ENCODE measurements at regions not wholly inside any gene's neighbourhood (a gene's known extent, or its start where the extent isn't known, plus 50 kb on each side); places are given as distances from the start of the nearest gene placed in this dataset.

- intact Hi-C loops (cut with DNase I; ENCODE audit: low total_unique reads): no loop called here
- H3K4me3 ChIP-seq: no peak overlapping the region
- TF ChIP-seq CTCF (IDR thresholded peaks at IDR 0.05): no peak
- no peaks in the 10 kb centered on the region for H3K4me1 ChIP-seq
- H3K36me3 ChIP-seq: no peaks in the 10 kb centered on the region
- H3K27ac ChIP-seq: no peak overlapping the region
- no peaks in the 10 kb centered on the region for H3K27me3 ChIP-seq
- no peaks in the 10 kb centered on the region for H3K9me3 ChIP-seq
- no peak for DNase-seq
These were observed 119.1 kb upstream of the BMP5 start for GRCh38 chr6:55994531-55994930.

GRCh38 chr6:55993418-55993817, 118.0 kb upstream of the BMP5 start:
- no peak for DNase-seq
- no peaks in the 10 kb centered on the region for H3K4me1 ChIP-seq
- H3K27ac ChIP-seq: no peak overlapping the region
- H3K27me3 ChIP-seq: no peaks in the 10 kb centered on the region
- no peaks in the 10 kb centered on the region for H3K9me3 ChIP-seq
- intact Hi-C loops (cut with DNase I; ENCODE audit: low total_unique reads): no loop called here
- no peak for TF ChIP-seq CTCF (IDR thresholded peaks at IDR 0.05)
- H3K36me3 ChIP-seq: no peaks in the 10 kb centered on the region
- H3K4me3 ChIP-seq: no peak overlapping the region

- H3K9me3 ChIP-seq: no peaks in the 10 kb centered on the region
- TF ChIP-seq CTCF (IDR thresholded peaks at IDR 0.05): no peak
- H3K27ac ChIP-seq: no peak overlapping the region
- no peaks in the 10 kb centered on the region for H3K4me1 ChIP-seq
- no peaks in the 10 kb centered on the region for H3K36me3 ChIP-seq
- no peak for DNase-seq
- intact Hi-C loops (cut with DNase I; ENCODE audit: low total_unique reads): no loop called here
- no peaks in the 10 kb centered on the region for H3K27me3 ChIP-seq
- no peak overlapping the region for H3K4me3 ChIP-seq
These were observed 117.2 kb upstream of the BMP5 start for GRCh38 chr6:55992546-55992945.

GRCh38 chr6:55985309-55985708, 109.9 kb upstream of the BMP5 start:
- intact Hi-C loops (cut with DNase I; ENCODE audit: low total_unique reads): no loop called here
- DNase-seq: no peak
- Histone ChIP-seq H3K36me3 (no peaks in the 10 kb centered on the region), H3K4me3 (no peak overlapping the region), H3K4me1 (no peaks in the 10 kb centered on the region), H3K9me3 (no peaks in the 10 kb centered on the region), H3K27me3 (no peaks in the 10 kb centered on the region), H3K27ac (no peak overlapping the region)
- TF ChIP-seq CTCF (IDR thresholded peaks at IDR 0.05): no peak

GRCh38 chr6:55983861-55984260, 108.5 kb upstream of the BMP5 start:
- no peak for TF ChIP-seq CTCF (IDR thresholded peaks at IDR 0.05)

GRCh38 chr6:55981660-55982059, 106.3 kb upstream of the BMP5 start:
- no peak overlapping the region for H3K4me3 ChIP-seq
- H3K9me3 ChIP-seq: no peaks in the 10 kb centered on the region
- H3K27me3 ChIP-seq: no peaks in the 10 kb centered on the region
- TF ChIP-seq CTCF (IDR thresholded peaks at IDR 0.05): no peak
- no peak overlapping the region for H3K27ac ChIP-seq
- intact Hi-C loops (cut with DNase I; ENCODE audit: low total_unique reads): loop anchor here (5.0 kb wide), 1 partner anchor 311 kb away; no protein-coding TSS in a partner anchor
- no peaks in the 10 kb centered on the region for H3K36me3 ChIP-seq
- no peaks in the 10 kb centered on the region for H3K4me1 ChIP-seq
- no peak for DNase-seq

More at GRCh38 chr6:55983861-55984260, 108.5 kb upstream of the BMP5 start:
- DNase-seq: no peak
- intact Hi-C loops (cut with DNase I; ENCODE audit: low total_unique reads): loop anchor here (5.0 kb wide), 1 partner anchor 308 kb away; no protein-coding TSS in a partner anchor
- Histone ChIP-seq H3K27me3 (no peaks in the 10 kb centered on the region), H3K4me3 (no peak overlapping the region), H3K27ac (no peak overlapping the region), H3K36me3 (no peaks in the 10 kb centered on the region), H3K9me3 (no peaks in the 10 kb centered on the region), H3K4me1 (no peaks in the 10 kb centered on the region)

Data from tibial artery (tissue), 4 donors.